GM18909 (cell line): ENCODE measurements at regions not wholly inside any gene's neighbourhood (a gene's known extent, or its start where the extent isn't known, plus 50 kb on each side); places are given as distances from the start of the nearest gene placed in this dataset.

Source experiments
- ATAC-seq: cut with Tn5 transposase; IDR thresholded peaks from one replicate; pipeline ENCODE4 v1.9.1; 2021; ENCODE audit warnings: mild to moderate bottlenecking; ENCODE audit not compliant: unreplicated experiment, poor library complexity

DNA sequence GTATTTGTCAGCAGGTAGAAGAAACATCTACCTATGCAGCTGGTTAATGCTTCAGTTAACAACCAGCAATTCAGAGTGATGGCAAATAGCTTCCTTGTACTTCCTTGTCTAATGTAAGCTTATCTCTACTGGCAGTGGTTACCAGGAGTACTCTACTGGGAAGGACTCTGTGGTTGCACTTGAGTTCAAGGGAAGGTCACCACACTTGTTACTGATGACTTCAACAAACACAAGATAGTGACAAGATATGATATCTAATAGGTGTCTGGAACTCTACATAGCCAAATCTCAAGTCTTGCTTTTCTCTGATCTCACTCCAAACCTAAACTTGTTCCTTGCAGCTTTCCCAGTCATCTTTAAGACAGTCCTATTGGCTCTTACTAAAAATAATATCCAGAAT is 1644.9 kb upstream of the TENM3 start:
- ATAC-seq = no peak

DNA sequence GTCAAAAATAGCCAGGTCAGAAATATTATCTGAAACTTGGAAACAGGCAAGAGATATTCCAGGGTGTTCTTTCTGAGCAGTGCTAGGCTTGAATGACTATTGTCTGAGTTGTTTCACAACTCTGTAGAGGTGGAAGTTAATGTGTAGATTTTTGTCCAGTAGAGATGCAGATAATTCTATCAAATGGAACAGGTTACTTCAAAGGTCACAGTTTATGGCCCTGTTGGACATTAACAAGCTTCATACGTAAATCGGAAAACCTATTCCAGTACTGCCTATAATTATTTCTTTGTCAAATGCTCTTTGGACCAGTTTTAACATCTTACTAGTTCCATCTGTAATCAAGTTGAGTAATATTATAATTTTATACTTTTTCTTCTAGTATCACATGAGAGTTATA is 1639.4 kb upstream of the TENM3 start:
- no peak for ATAC-seq

DNA sequence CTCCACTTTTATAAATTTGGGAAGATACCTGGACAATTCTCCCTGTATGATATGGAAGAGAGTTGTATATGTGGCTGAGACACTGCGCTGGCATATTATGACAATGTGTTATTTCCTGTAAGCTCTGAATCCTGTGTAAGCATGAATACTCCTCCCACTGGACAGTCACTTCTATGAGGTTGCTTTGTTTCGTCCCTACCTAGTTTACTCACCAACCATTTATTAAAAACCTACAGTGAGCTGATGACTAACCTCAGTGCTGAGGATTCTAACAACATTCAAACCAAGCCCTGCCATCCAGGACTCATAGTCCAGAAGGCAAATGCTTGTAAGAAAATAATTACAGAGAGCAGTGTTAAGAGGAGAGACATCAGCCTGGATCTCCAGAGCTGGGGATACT is 1632.9 kb upstream of the TENM3 start:
- ATAC-seq = no peak

DNA sequence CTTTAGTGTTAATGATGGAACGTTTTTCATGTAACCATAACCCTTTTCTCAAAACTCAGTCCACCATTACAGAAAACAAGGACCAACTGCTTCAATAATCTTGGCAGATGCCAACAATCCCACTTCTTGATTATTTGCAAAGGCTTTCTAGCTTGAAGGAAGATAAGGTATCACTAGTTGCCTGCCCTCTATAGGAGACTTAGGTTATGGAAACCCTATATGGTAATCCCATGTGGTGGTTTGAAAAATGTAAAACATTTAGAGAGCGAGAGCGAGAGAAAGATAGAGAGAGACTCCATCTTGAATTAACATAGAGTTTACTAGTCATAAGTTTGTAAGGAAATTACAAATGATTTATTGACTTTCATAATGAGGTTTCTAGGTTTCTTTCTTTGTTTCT is 1627.5 kb upstream of the TENM3 start:
- ATAC-seq = no peak

DNA sequence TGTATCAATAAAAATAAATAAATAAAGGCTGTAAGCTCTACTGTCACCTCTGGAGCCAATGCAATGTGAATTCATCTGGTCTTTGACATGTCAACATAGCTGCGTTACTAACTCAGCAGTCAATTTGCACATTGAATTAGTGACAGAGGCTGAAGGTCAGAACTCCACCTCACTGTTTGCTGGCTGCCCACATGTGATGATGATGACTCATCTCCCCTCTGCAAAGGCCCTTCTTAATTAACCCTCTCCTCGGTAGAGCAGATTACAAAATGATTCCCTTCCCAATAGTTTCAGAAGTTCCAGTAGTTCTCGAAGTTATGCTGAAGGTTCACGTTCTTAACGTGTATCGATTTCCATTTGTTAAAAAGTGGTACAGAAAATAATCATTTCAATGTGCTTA is 1626.0 kb upstream of the TENM3 start:
- no peak for ATAC-seq

DNA sequence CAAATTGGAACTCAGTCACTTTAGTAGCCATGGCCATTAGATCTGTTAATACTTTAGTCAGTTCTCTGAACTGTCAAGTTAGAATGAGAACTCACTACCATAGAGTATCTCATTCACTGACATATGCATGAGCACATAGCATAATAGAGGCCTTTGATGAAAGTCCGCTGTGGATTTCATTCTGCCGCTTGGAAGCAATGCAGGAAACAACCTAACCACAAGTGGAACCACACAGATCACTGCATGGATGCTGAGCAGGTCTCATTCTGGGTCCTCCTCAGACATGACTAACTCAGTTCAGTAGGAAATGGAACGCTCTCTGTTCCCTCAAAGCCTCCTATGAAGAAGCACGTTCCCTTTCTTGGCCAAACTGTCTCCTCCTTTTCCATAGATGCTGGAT is 1624.8 kb upstream of the TENM3 start:
- ATAC-seq = no peak

DNA sequence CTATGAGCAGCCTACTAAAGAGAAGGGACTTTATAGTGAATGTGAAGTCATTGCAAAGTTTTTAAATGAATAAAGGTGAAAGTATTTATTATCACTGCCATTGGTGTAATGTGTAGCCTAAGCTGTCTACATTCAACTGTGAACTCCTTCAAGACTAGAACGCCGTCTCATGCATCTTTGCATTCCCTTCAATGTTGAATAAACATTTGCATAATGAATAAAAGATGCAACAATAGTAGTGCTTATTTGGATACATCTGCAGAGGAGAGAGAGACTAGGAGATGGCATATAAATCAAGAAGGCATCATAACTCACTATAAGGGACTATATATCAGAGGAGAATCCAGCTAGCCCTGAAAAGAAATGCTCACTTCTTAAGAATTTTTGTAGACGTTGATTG is 1623.8 kb upstream of the TENM3 start:
- no peak for ATAC-seq

DNA sequence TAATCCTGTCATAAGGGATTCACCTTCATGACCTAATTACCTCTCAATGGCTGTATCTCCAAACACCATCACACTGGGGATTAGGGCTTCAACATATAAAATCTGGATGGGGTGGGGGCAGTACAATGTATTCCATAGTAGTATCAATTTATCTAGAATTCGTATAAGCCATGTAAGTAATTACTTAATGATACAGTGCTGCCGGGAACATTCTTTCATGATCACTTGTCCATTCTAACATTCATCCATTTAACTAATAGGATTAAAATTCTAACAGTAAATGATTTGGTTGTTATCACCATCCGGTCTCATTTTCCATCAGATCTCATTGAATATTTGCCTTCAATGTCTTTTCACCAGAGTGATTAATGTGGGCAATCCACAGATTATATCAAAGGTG is 1620.9 kb upstream of the TENM3 start:
- no peak for ATAC-seq

DNA sequence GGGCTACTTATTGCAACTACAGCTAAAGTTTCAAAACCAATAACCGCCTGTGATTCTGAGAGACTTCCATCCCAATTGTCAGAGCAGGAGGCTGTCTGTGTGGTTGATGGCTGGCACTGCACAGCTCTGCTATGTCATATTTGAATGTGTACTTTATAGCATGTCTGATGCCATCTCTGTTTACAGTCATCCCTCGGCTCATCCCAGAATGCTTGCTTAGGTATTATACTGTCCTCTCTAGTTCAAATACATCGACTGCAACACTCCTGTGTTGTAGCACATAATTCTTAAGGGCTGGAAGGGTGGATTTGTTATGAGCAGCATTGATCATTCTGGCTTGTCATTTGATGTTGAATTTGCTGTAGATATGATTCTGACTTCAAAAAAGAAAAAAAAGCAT is 1617.5 kb upstream of the TENM3 start:
- ATAC-seq = no peak

DNA sequence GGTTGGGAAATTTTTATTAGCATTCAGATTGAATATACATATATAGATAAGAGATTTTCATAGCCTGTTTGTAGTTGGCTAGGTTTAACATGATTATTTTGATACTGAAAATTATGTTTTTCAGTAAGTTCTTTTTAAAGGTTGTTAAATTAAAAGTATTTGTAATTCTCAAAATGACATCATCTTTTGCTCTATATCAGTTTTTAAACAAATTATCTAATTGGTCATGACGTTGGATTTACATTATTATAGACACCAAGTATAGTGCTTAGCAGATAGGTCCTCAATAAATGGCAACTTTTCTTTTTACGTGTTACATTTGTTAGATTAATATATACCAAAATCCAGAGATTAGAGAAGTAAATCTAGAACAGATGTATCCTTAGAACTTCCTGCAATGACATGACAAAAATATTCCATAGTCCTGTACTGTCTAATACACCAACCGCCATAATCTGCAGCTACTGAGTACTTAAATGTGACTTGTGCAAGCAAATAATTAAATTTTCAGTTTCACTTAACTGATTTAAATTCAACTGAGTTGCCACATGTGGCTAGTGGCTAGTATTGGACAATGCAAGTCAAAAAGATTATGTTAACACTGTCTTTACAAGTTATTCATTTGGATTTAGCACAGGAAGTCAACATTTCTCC is 1613.1 kb upstream of the TENM3 start:
- no peak for ATAC-seq

DNA sequence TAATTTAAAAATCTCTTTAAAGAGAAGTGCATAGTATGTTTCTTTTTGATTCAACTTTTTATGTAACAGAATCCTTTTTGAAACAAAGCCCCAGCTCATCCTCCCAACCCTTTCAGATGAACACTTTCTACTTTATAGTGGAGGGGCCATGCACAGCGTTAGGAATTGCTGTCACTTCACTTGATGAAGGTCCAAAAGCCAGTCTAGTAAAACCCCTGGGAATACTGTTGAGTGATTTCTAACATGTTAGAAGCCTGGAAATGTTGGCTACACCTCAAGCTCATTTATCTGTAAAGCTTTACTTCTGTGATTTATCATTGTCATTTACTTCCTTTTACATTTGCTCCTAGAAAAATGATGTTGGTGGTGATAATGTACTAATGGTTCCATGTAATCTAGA is 1608.9 kb upstream of the TENM3 start:
- ATAC-seq = no peak

DNA sequence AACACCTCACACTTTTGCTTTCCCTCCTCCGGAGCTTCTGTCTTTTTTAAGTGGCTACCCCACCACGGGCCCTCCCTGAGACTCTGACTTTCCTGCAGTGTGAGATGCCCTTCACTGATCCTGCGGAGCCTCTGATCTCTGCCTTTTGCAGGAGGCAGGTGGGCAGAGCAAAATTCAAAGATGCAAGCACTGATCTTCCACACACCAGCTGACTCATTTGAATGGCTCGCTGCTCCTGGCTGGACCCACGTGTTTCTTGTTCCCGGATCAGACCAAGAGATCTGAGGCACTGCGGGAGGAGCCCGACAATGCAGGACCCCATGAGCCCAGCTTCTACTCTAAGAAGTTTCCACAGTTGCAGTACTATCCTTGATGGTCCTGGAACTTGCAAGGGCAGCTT is 1607.9 kb upstream of the TENM3 start:
- ATAC-seq = no peak

DNA sequence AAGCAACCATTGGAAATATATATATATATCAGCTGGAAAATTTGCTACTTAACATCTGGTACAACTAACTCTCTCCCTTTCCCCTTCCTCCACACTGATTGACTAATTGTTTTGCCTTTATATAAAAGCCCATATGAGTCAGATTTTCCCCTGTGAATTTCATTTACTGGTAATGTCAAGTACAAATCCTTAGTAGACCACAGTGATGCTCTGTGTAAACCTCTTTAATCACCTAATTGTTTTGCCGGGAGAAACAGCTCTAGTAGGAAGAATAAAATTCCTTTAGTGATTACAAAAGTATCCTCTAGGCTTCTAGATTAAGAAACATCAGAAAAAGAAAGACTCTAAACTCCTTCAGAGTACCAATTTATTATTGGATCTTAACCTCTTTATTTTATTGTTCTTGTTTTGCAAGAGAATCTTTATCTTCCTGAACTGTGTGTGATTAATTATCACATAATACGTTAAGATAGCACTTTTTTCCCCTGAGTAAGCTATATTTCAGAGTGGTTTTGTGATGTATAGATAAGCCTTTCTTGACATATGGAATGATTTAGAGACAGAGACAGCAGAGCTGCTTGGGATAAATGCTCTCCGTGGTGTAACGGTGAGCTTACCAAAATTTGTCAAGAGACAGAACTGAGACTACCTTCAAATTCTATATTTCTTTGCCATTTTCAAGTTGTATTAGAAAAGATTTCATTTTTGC is 1606.4 kb upstream of the TENM3 start:
- no peak for ATAC-seq

DNA sequence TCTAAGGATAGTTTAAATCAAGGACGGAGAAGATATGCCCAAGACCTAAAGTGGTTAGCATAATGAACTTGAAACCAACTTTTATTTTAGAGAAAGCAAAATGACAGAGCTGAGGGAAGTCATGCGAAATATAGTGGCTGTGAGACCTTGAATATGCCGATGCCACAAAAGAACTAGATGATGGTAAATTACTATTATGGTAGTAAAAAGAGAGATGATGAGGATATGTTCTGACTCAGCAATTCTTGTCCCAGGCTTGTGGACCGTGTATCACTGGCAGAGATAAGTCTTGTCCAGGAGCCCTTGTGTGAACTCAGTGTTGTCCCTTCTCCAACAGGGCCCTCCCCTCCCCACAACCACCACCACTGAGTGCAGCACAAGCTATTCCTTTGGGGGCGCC is 1605.6 kb upstream of the TENM3 start:
- ATAC-seq = no peak

DNA sequence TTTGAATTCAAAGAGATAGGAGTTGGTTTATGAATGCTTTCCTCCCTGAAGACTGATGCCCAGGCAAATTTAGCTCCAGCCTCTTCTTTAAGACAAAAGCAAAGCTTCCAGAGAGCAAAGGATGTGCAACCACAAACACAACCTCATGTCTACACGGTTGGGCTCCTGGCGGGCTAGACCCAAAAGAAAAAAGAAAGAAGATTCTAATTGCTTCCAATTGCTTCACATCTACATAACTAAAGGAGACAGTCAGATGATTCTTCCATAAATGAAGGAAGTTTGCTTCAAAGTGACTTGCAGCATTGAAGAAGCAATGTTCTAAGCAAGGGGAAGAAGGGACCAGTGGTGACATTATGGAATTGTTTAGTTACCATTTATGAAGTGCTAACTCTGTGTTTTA is 1603.0 kb upstream of the TENM3 start:
- ATAC-seq = no peak

DNA sequence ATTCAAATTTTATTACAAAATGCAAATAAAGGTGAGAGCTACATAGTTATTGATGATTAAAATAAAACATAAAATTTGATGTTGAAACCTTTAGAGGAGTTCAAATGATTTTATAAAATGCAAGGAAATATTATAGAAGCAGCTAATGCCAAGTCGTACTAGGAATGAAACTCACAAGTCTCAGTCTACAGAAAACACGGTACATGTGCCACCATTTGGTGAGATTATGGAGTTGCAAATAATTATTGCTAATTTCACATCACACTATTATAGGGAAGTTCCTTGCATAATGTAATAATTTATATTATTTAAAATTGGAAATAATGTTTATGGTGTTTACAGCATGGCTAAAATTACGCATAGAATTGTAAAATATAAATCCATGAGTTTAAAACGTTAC is 1601.7 kb upstream of the TENM3 start:
- ATAC-seq = no peak

DNA sequence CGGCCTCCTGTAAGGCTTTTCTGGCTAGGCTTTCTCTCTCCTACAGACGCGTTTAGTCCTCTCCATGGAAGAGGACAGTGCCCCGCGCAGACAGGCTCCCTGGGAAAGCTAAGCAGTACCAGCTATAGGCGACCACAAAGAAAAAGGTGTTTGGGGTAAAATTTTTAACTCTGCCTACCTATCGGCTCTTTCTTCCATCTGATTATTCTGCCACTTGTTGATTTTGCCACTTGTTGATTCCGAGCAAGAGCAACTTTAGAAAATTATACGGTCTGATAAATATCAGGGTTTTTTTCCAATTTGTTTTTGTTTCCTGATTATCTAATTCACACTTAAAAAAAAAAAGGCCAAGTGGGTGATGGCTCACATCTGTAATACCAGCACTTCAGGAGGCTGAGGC is 1600.5 kb upstream of the TENM3 start:
- ATAC-seq = no peak

DNA sequence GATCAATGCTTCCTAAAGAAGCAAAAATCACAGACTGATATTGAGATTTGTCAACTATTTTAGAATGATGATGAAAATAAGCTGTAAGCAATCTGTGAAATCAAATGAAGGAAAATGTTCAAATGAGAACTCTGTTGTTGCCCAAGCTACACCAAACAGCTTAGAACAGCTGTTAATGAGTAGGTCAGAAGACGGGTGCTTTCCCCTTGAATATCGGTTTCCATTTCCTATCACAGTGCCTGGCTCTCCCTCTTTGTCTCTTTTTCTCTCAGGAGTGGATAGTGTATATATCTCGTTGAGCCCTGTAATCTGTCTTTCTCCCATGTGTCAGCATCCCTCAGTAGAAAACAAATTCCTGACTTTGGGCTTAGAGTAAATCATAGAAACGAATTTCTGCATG is 1592.9 kb upstream of the TENM3 start:
- ATAC-seq = peak; percentile 72

DNA sequence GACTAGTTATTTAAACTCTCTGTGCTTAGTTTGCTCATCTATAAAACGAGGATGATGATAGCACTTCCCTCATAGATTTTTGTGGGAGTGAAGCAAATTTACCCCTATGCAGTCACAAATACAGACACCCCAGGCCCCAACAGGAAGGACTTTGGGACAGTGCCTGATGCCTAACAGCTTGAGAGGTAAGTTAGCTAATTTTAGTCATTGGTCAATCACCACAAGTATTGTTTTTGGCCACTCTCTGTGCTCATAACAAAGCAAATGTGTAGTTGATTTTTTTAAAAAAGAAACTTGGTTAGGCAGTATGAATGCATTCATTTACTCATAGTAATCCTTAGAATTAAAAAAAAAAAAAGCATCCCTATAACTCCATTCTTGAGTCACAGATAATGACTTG is 1590.7 kb upstream of the TENM3 start:
- ATAC-seq = no peak

DNA sequence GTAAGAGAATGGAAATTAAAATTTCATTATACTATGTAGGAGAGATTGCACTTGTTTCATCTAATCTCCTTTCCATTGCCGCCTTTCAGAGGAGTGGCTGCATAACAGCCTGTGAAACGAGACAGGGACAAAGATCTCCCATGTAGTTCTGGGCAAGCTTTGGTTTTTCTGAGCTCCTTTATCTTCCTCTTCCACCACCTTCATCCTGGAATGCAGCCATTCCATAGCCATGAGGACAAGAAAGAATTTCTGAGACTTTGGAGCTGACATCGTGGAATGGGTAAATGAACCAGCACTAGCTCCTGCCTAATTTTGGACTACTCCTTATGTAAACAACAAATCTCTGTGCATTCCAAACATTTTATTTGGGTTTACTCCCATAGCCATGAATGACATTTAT is 1587.3 kb upstream of the TENM3 start:
- no peak for ATAC-seq

DNA sequence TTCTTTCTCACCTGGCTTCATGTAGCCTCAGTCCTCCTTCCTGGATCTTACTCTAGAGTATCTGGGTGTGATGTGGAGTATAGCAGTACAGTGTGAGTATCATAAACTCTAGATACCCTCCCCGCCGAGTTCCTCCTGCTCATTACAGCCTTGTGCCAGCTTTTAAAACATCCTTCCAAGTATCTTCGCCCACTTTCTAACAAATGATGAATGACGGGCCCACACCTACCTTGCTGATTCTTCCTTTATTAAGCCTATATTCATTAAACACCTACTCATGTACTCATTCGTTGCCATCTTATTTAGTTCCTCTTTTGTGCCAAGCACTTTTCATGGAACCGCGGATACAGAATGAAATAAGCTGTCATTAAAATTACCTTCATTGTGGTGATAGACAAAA is 1585.3 kb upstream of the TENM3 start:
- no peak for ATAC-seq

DNA sequence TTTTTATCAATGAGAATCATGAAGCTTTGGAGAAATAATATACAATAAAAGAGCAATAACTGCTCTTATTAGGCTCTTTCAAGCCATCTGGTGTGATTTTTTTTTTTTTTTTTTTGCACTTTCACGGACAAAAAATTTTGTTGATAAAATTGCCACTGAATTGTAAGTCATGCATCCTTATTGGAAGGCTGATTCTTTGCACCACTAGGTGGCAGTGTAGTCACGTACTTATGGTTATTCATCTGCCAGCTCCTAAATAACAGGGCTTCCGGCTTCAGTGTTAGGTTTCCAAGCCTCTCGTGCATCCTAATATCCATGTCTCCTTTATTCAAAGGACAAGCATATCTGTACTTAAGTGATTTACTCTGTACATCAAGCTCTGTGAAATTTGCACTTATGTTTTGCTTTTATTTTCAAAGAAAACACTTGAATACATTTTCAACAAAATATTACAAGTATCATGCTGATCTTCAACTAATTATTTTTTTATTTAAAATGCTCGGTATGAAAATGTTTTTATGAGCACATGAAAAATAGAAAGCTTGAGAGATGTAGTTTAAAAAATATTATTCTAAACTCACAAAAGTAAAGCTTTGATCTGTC is 1578.3 kb upstream of the TENM3 start:
- peak; percentile 88 for ATAC-seq
